Hepatocyte (in vitro differentiated cells): ENCODE measurements at regions not wholly inside any gene's neighbourhood (a gene's known extent, or its start where the extent isn't known, plus 50 kb on each side); places are given as distances from the start of the nearest gene placed in this dataset.

Source experiments
- DNase-seq: peaks from one replicate; pipeline ENCODE4 v3.0.0-alpha.2; 2016; ENCODE audit warnings: low spot score
- H2AFZ ChIP-seq: fragments of 200-600 bp; sonication (generic); 2 replicates; pipeline ENCODE4 v1.6.0; 2016; ENCODE audit warnings: antibody characterized with exemption, mild to moderate bottlenecking
- H3K27ac ChIP-seq: fragments of 200-600 bp; sonication (generic); 2 replicates; pipeline ENCODE4 v1.5.1; 2016; ENCODE audit warnings: mild to moderate bottlenecking
- H3K27me3 ChIP-seq: fragments of 200-600 bp; sonication (generic); 2 replicates; pipeline ENCODE4 v1.6.1; 2016
- H3K36me3 ChIP-seq: fragments of 200-600 bp; sonication (generic); replicated peaks from 2 replicates; pipeline ENCODE4 v1.5.1; 2016; ENCODE audit warnings: low read depth; ENCODE audit not compliant: insufficient read depth
- H3K4me1 ChIP-seq: fragments of 200-600 bp; sonication (generic); 2 replicates; pipeline ENCODE4 v1.5.1; 2016; ENCODE audit warnings: mild to moderate bottlenecking, moderate library complexity; ENCODE audit not compliant: insufficient read depth
- H3K4me2 ChIP-seq: fragments of 200-600 bp; sonication (generic); 2 replicates; pipeline ENCODE4 v1.6.0; 2016
- H3K4me3 ChIP-seq: fragments of 200-600 bp; sonication (generic); 2 replicates; pipeline ENCODE4 v1.5.1; 2016; ENCODE audit warnings: mild to moderate bottlenecking
- H3K79me2 ChIP-seq: fragments of 200-600 bp; sonication (generic); 2 replicates; pipeline ENCODE4 v1.6.0; 2017; ENCODE audit warnings: mild to moderate bottlenecking
- H3K9me2 ChIP-seq: fragments of 200-600 bp; sonication (generic); replicated peaks from 2 replicates; pipeline ENCODE4 v1.6.0; 2017; ENCODE audit warnings: mild to moderate bottlenecking; ENCODE audit not compliant: insufficient read depth
- H3K9me3 ChIP-seq: fragments of 200-600 bp; sonication (generic); 2 replicates; pipeline ENCODE4 v1.5.1; 2016; ENCODE audit warnings: low read depth, mild to moderate bottlenecking
- H4K20me1 ChIP-seq: fragments of 200-600 bp; sonication (generic); 2 replicates; pipeline ENCODE4 v1.6.0; 2016; ENCODE audit warnings: mild to moderate bottlenecking; ENCODE audit not compliant: insufficient read depth, poor library complexity, severe bottlenecking
- EZH2 ChIP-seq: fragments of 200-600 bp; sonication (generic); IDR thresholded peaks from 2 replicates; pipeline ENCODE4 v1.6.1; 2016; ENCODE audit warnings: antibody characterized with exemption, mild to moderate bottlenecking, borderline replicate concordance
- EZH2phosphoT487 ChIP-seq: fragments of 200-600 bp; sonication (generic); IDR thresholded peaks from one replicate; pipeline ENCODE4 v1.6.1; 2018; ENCODE audit warnings: antibody characterized with exemption, mild to moderate bottlenecking, low read depth, moderate library complexity; ENCODE audit not compliant: unreplicated experiment, severe bottlenecking
- WGBS: methylation state at CpG from one replicate; pipeline ENCODE4 v1.1.6; 2016; ENCODE audit warnings: low lambda C conversion rate; ENCODE audit errors: missing lambda C conversion rate; 5-methylcytosine and 5-hydroxymethylcytosine counted together
- TF ChIP-seq, protein P1 (sequence below): fragments of 200-600 bp; sonication (generic); IDR thresholded peaks from 2 replicates; pipeline ENCODE4 v1.5.1; 2016; ENCODE audit warnings: antibody characterized with exemption, mild to moderate bottlenecking; ENCODE audit not compliant: poor library complexity

GRCh38 chr18:42157420-42157819, 202.4 kb downstream of the PIK3C3 start:
- Histone ChIP-seq H3K4me2 (no peak overlapping the region), H3K4me1 (no peaks in the 10 kb centered on the region), H2AFZ (no peak overlapping the region), H3K27me3 (no peaks in the 10 kb centered on the region), H4K20me1 (no peaks in the 10 kb centered on the region), H3K36me3 (no peaks in the 10 kb centered on the region), H3K79me2 (no peaks in the 10 kb centered on the region), H3K9me2 (no peaks in the 10 kb centered on the region), H3K4me3 (no peak overlapping the region), H3K9me3 (no peaks in the 10 kb centered on the region), H3K27ac (no peak overlapping the region)
- DNase-seq, result no peak
- TF ChIP-seq EZH2phosphoT487 (no peak), EZH2 (no peak)
- TF ChIP-seq, protein P1, sequence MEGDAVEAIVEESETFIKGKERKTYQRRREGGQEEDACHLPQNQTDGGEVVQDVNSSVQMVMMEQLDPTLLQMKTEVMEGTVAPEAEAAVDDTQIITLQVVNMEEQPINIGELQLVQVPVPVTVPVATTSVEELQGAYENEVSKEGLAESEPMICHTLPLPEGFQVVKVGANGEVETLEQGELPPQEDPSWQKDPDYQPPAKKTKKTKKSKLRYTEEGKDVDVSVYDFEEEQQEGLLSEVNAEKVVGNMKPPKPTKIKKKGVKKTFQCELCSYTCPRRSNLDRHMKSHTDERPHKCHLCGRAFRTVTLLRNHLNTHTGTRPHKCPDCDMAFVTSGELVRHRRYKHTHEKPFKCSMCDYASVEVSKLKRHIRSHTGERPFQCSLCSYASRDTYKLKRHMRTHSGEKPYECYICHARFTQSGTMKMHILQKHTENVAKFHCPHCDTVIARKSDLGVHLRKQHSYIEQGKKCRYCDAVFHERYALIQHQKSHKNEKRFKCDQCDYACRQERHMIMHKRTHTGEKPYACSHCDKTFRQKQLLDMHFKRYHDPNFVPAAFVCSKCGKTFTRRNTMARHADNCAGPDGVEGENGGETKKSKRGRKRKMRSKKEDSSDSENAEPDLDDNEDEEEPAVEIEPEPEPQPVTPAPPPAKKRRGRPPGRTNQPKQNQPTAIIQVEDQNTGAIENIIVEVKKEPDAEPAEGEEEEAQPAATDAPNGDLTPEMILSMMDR, result no peak
- WGBS, result 94% methylated on average over 1 of the region's 1 CpG

DNA sequence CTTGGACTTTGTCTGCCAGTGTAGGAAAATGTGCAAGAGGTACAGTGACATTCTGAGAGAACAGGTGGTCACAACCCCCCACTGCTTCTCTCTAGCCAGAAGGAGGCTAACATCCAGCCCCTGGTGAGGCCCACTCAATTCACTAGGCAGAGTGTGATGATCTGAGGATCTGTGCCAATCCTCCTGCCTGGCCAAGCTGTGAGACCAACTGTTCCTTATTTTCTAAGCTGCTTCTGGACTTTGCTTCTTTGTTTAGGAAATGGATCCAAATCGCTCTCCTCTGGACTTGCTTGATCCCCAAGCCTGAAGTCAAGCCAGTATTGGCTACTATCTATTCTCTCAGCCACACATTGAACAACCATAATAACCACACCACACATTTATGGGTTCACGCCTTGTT, 202.8 kb downstream of the PIK3C3 start:
- H3K9me3 ChIP-seq, result no peaks in the 10 kb centered on the region
- H3K36me3 ChIP-seq, result no peaks in the 10 kb centered on the region
- no peak overlapping the region for H3K27ac ChIP-seq
- no peaks in the 10 kb centered on the region for H3K9me2 ChIP-seq
- TF ChIP-seq, protein P1, result no peak
- TF ChIP-seq EZH2phosphoT487 (no peak), EZH2 (no peak)
- no peaks in the 10 kb centered on the region for H4K20me1 ChIP-seq
- no peak overlapping the region for H3K4me2 ChIP-seq
- no peaks in the 10 kb centered on the region for H3K4me1 ChIP-seq
- H2AFZ ChIP-seq, result no peak overlapping the region
- H3K79me2 ChIP-seq, result no peaks in the 10 kb centered on the region
- 100% methylated on average over 2 of the region's 2 CpGs for WGBS
- H3K4me3 ChIP-seq, result no peak overlapping the region
- DNase-seq, result no peak
- no peaks in the 10 kb centered on the region for H3K27me3 ChIP-seq

GRCh38 chr18:42159146-42159545, 204.1 kb downstream of the PIK3C3 start:
- H3K27ac ChIP-seq, result no peak overlapping the region
- H2AFZ ChIP-seq, result no peak overlapping the region
- WGBS, result 75% methylated on average over 3 of the region's 3 CpGs
- H3K9me2 ChIP-seq, result no peaks in the 10 kb centered on the region
- H4K20me1 ChIP-seq, result no peaks in the 10 kb centered on the region
- no peaks in the 10 kb centered on the region for H3K36me3 ChIP-seq
- TF ChIP-seq, protein P1, result no peak
- no peak for TF ChIP-seq EZH2phosphoT487
- TF ChIP-seq EZH2, result no peak
- H3K4me3 ChIP-seq, result no peak overlapping the region
- no peaks in the 10 kb centered on the region for H3K27me3 ChIP-seq
- no peaks in the 10 kb centered on the region for H3K79me2 ChIP-seq
- no peaks in the 10 kb centered on the region for H3K9me3 ChIP-seq
- no peak overlapping the region for H3K4me2 ChIP-seq
- no peak for DNase-seq
- H3K4me1 ChIP-seq, result no peaks in the 10 kb centered on the region

- no peak overlapping the region for H3K4me2 ChIP-seq
- H3K4me1 ChIP-seq, result no peaks in the 10 kb centered on the region
- no peaks in the 10 kb centered on the region for H3K9me2 ChIP-seq
- H4K20me1 ChIP-seq, result no peaks in the 10 kb centered on the region
- no peak overlapping the region for H2AFZ ChIP-seq
- no peak overlapping the region for H3K4me3 ChIP-seq
- H3K27me3 ChIP-seq, result no peaks in the 10 kb centered on the region
- no peaks in the 10 kb centered on the region for H3K36me3 ChIP-seq
- TF ChIP-seq, protein P1, result no peak
- TF ChIP-seq EZH2phosphoT487, result no peak
- no peak for TF ChIP-seq EZH2
- H3K9me3 ChIP-seq, result no peaks in the 10 kb centered on the region
- H3K79me2 ChIP-seq, result no peaks in the 10 kb centered on the region
- WGBS, result 91% methylated on average over 1 of the region's 1 CpG
- no peak for DNase-seq
- no peak overlapping the region for H3K27ac ChIP-seq
Observed at GRCh38 chr18:42163321-42163720, 208.3 kb downstream of the PIK3C3 start.
